HG02884 (cell line): ENCODE measurements at regions not wholly inside any gene's neighbourhood (a gene's known extent, or its start where the extent isn't known, plus 50 kb on each side); places are given as distances from the start of the nearest gene placed in this dataset.
"Not testable (repeated sequence)": the region's sequence is repeated elsewhere in the genome, so short reads cannot be mapped to it uniquely, and the experiment has no call there.

ENCODE experiments used
- ATAC-seq: cut with Tn5 transposase; IDR thresholded peaks from one replicate; pipeline ENCODE4 v1.9.1; 2021; ENCODE audit warnings: mild to moderate bottlenecking, moderate library complexity; ENCODE audit not compliant: unreplicated experiment

DNA sequence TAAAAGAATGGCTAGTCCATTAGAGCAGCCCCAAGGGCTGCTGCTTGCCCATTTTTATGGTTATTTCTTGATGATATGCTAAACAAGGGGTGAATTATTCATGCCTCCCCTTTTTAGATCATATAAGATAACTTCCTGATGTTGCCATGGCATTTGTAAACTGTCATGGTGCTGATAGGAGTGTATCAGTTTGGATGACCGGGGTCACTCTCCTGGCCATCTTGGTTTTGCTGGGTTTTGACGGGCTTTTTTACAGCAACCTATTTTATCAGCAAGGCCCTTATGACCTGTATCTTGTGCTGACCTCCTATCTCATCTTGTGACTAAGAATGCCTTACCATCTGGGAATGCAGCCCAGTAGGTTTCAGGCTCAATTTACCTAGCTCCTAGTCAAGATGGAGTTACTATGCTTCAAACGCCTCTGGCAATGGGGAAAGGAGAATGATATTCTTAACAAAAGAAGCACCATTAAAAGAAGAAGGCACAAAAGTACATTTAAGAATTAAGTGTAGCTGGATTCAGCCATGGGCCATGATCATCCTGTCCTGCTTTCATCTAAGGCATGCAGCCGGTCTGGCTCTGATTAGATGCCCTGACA is 1156.0 kb downstream of the PCDH9 start:
- ATAC-seq, result no peak

DNA sequence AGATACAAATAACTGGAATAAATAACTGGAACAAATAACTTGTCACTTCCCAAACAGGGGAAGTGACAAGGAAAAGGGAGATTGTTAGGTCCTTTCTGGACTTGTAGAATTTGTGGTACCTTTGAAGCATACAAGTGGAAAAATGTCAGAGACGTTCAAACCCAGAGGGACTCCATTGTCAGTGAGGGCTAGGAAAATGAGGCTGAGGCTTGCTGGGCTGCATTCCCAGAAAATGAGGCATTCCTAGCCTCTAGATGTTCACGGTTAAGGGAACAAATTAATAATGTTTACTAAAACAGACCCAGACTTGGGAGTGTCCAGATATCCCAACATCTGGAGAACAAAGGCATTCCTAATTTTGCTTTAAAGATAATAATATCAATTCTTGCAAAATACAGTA is 1158.0 kb downstream of the PCDH9 start:
- not testable (repeated sequence) for ATAC-seq

DNA sequence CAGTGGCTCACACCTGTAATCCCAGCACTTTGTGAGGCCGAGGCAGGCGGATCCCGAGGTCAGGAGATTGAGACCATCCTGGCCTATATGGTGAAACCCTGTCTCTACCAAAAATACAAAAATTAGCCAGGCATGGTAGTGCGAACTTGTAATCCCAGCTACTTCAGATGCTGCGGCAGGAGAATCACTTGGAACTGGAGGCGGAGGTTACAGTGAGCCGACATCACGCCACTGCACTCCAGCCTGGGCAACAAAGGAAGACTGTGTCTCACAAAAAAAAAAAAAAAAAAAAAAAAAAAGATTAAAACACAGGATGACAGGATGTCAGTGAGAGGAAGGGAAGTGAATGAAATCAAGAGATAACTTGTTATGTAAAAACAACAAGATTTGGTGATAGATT is 1158.5 kb downstream of the PCDH9 start:
- no peak for ATAC-seq

DNA sequence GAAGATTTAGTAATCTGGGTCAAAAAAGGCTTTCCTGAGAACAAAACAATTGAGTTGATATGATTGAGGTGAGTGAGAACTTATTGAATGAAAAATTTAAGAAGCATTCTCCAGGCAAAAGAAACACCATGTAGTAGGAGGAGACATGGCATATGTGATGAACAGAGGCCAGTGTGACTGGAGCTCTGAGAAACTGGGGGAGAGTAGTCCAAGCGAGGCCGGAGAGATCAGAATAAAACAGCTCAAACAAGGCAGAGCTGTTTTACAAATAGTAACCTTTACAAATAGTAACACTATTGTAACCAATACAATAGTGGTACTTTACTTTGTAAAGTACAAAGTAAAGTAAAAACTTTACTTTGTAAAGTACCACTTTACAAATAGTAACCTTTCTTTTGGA is 1159.1 kb downstream of the PCDH9 start:
- ATAC-seq, result no peak

DNA sequence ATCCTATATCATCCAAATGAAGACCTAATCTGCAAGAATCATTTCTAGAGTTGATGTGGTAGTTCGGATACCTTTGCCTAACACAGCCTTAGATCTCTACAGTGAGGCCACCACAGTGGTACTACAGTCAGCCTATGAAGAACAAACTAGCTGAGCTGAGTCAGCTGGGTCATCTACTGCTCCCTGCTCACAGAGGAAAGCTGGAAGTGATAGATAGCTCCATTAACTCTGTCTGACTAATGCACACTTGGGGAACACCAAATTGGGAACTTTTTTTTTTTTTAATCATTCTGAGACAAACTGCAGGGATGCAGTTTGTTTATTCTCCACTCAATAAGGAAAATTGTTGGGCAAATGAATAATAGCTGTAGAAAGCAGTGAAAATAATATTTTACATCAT is 1160.6 kb downstream of the PCDH9 start:
- ATAC-seq, result no peak

DNA sequence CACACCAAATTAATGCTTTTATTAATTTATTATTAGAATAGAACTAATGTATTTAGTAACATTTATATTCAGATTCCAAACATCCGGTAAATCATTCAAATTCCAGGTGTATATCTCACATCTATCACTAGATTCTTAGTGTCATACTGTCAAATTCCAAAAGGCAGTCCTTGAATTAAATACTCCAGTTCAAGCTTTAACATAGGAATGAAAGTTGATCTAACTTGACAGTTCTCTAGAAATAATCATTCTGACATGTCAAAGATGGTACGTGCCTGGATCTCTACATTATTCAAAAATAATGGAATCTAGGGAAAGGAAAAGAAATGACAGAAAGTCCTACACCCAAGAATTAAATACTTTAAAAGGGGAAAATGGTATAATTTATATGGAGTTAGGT is 1161.5 kb downstream of the PCDH9 start:
- no peak for ATAC-seq

DNA sequence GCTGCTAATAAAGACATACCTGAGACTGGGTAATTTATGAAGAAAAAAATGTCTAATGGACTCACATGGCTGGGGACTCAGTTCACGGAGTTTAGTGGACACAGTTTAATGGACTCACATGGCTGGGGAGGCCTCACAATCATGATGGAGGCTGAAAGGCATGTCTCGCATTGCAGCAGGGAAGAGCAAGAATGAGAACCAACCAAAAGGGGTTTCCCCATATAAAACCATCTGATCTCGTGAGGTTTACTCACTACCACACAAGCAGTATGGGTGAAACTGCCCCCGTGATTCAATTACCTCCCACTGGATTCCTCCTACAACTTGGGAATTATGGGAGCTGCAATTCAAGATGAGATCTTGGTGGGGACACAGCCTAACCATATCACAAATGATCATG is 1181.2 kb downstream of the PCDH9 start:
- no peak for ATAC-seq

DNA sequence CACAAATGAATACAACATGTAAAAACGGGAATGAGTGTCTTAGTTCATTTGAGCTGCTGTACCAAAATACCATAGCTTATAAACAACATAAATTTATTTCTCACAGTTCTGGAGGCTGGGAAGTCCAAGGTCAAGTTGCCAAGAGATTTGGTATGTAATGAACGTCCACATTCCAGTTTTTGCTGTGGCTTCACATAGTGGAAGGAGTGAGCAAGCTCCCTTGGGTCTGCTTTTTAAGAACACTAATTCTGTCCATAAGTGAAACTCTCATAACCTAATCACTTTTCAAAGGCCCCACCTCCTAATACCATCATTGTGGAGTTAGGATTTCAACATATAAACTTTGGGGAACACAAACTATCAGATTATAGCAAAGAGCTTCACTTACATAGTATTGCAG is 1189.6 kb downstream of the PCDH9 start:
- ATAC-seq, result no peak

DNA sequence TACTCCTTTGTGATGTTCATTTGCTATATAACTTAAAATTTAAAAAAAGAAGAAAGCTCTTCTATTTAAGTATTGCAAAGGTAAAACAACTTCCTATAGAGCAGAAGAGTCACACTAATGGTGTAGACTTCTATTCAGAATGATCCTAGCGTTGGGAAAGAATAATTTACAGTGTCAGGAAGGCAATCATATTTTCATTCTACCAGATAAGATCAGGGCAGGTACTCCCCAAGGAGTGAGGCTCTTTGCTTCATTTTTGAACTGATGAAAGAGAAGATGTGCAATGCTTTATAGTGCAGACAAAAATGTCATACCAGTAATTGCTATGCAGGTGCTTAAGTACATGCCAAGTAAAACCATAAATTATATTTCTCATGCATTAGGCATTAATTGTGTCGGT is 1193.0 kb downstream of the PCDH9 start:
- ATAC-seq, result no peak

DNA sequence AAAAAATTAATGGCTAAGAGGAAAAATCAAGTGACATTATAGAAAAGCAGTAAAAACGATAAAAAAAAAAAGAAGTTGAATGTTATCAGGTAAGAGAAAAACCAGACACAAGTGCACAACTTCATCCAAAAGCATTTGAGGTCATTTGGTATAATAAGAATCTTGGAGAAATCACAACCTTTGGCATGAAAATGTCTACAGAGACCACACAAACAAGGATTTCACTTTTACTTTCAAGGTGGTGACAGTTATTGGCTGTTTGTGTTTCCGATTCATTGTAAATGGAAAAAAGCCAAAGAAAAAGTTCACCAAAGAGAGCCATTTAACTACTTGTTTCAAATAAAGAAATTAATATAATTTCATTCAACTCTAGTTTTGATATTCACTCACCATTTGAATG is 1193.5 kb downstream of the PCDH9 start:
- no peak for ATAC-seq

DNA sequence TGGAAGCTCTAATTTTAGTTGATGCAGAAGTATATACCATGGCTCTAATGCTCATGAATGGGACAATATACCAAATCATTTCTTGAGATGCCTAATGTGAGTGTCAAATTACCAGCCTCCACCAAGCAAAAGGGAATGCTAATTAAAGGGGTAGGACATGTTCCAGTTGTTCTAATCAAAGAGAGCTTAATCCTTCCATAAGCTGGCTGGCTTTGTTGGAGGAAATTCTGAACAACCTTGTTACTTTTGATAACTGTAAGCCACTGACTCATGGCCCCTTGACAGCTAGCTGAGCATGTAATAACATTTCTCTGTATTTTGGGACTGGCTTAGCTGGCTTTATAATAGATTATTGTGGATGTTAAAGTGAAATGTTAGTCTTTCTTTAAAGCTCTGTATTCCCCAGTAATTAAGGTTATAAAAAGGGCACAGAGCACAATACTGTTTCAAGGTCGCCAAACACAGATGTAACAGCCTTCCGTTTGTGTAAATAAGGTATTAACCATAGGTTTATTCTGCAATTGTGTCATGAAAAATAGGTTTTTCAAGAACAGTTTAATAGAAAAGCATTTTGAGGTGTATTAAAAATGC is 1194.0 kb downstream of the PCDH9 start:
- no peak for ATAC-seq

DNA sequence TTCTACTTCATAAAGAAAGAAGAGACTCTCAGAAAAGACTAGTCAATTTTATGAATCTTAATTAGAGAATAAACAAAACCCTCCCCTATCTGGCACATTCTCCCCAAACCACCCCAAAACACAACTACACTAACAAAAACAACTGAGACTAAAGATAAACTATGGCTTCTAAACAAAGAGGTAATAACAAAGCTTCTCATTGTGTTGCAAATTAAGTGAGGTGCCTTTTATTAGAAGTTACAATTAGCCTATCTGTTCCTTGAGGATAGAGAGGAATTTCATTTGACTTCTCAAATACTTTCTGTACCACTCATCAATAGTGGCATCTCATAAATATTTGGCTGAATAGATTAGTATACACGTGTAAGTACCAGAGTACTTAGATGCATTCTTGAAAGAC is 1196.2 kb downstream of the PCDH9 start:
- no peak for ATAC-seq

DNA sequence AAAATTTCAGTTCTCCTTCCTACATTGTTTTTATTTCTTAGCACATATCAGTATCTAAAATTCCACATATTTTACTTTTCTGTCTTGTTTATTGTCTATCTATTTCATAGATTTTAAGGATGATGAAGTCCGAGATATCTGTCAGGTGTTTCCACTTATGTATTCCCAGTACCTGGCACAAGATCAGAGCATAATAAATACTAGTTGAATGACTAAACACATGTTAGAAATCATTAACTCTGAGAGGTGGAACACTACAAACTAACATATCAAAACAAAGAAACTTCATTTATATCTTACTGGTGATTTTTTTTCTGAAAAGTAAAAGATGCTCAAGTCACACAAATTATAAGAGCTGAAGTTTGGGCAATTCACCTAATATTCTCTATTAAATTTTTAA is 1208.3 kb downstream of the PCDH9 start:
- ATAC-seq, result no peak

DNA sequence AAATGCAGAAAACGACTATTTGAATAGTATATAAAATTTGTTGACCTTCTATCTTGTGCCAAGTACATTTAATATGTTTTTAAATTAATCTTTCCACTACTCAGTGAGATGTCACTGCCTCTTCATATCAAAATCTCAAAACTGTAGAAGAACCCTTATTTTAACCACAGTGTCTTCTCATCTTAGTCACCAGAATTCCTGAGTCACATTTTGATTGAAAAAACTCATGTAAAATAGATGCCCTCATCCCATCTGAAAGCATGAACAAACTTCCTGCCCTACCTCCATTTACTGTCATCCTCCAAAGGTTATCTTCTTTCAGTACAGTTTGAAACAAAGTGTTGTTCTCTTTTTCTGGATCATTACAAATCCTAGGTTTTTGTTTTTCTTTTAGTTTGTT is 1215.4 kb downstream of the PCDH9 start:
- no peak for ATAC-seq

DNA sequence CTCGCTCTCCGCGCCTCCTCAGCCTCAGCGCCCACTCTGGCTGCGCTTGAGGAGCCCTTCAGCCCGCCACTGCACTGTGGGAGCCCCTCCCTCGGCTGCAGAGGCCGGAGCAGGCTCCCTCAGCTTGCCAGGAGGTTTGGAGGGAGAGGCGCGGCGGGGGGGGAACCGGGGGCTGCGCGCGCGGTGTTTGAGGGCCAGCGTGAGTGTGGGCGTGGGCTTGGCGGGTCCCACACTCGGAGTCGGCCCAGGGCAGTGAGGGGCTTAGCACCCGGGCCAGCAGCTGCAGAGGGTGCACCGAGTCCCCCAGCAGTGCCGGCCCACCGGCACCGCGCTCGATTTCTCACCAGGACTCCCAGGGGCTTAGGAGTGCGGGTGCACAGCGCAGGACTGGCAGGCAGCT is 1220.9 kb downstream of the PCDH9 start:
- no peak for ATAC-seq

DNA sequence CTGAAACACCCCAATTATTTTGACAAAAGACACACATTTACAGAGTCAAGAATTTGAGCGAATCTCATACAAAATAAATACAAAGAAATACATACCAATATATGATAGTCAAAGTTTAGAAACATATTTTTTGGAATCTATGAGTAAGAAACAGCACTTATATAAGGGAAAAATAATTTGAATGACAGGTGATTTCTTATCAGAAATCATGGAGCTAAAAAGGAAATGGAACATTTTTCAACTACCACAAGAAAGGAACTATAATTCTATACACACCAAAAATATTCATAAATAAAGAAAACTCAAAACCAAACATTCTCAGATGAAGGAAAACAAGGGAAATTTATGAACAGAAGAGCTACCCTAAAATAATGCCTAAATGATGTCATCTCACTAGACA is 1226.6 kb downstream of the PCDH9 start:
- ATAC-seq, result no peak

DNA sequence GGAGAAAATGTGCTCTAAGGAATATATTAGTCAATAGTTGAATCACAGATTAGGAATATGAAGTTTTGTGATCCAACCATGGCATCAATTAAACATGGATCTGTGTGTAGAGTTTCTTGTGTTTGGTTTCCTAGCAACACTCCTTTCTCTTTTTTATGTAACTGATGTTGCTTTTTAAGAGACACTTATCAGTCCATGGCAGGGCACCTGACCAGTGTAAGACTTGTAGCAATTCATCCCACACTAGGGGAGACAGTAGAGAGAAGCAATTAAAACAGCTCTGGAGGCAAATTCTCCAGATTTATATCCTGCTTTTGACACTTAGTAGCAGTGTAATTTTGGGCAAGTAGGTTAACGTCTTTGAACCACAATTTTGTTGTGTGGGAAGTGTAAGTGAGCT is 1229.0 kb downstream of the PCDH9 start:
- ATAC-seq, result no peak

DNA sequence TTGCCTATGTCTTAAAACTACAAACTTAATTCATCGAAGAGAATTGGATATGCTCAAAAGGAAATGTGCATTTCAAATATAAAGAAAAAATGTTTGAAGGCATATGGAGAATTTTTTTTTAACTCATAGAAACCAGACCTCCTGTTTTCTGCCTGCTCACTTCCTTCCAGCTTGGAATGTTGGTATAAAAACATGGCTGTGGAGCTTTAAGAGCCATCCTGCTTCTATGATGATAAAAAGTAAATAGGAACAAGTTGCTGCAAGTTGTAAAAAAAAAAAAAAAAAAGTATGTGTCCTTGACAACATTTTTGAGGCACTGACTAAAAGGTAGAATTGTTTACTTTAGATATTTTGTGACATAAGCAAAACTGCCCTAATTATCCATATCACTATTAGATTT is 1230.7 kb downstream of the PCDH9 start:
- no peak for ATAC-seq

DNA sequence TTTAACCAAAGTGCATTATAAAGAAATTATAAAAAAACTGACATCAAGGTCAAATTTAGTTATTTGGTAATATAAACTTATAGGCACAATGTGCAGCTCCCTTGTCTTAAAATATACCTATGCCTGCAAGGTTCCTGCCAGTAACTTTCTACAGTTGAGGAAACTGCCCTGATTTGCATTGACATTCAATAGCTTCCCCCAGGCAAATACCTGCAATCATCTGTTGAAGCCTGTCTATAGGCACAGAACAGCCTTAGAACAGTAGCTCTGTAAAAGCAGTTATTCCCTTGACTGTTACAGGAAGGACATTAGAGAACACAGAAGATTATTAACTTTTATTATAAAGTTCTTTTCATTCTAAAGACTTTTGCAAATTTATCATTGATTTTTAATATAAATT is 1239.5 kb downstream of the PCDH9 start:
- ATAC-seq, result no peak

DNA sequence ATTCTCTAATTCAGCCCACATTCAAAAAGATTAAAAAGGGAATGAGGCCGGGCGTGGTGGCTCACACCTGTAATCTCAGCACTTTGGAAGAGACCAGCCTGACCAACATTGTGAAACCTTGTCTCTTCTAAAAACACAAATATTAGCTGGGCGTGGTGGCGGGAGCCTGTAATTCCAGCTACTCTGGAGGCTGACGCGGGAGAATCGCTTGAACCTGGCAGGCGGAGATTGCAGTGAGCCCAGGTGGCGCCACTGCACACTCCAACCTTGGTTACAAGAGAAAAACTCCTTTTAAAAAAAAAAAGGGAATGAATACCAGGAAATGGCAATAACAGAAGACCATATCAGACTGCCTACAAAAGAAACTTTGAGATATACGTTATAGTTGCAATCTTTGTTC is 1244.5 kb downstream of the PCDH9 start:
- no peak for ATAC-seq

DNA sequence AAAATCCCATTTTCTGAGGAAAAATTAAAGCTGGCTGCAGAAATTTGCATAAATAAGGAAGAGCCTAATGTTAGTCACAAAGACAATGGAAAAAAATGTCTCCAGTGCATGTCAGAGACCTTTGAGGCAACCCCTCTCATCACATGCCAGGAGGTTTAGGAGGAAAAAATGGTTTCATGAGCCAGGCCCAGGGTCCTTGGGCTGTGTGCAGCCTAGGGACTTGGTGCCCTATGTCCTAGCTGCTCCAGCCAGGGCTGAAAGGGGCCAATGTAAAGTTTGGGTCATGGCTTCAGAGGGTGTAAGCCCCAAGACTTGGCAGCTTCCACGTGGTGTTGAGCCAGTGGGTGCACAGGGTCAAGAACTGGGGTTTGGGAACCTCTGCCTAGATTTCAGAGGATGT is 1252.6 kb downstream of the PCDH9 start:
- ATAC-seq, result no peak

DNA sequence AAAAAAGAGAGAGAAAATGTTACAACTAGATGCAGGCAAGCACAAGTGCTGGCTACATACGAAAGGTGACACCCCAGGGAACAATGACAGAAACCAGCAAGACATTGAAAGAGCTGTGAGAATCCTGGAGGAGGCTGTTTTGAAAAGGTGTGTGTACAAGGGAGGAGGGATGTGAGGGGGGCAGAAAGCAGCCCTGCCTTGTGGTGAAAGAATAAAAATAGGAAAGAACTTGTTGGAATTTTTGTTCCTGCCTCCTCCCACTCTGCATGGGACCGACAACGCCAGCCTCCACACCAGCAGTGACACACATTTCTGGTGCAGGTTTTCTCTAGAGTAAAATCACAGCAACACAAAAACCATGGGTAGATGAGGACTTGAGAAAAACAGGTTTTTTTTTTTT is 1258.6 kb downstream of the PCDH9 start:
- ATAC-seq, result no peak

DNA sequence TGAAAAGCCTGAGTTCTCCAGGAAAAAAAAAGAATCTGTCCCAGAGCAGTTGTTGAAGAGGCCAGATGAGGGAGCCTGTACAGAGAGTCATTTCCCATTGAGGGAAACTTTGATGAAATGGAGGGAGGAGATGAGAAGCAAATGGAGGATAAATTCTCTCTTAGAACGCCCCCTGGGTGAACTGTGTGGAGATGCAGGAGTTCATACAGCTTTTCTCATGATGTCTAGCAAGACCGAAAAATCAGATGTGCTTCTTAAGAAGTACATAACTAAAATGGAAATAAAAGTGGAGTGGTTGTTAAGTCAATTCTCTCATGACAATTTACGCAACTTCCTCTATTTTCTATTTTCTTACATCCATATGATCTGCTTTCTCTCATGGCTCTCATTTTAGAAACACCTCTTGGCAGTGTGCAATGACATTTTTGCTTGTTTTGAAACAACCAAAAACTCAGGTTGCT is 1263.1 kb downstream of the PCDH9 start:
- no peak for ATAC-seq
